ENCODE measurements at regions not wholly inside any gene's neighbourhood (a gene's known extent, or its start where the extent isn't known, plus 50 kb on each side); places are given as distances from the start of the nearest gene placed in this dataset.

DNA sequence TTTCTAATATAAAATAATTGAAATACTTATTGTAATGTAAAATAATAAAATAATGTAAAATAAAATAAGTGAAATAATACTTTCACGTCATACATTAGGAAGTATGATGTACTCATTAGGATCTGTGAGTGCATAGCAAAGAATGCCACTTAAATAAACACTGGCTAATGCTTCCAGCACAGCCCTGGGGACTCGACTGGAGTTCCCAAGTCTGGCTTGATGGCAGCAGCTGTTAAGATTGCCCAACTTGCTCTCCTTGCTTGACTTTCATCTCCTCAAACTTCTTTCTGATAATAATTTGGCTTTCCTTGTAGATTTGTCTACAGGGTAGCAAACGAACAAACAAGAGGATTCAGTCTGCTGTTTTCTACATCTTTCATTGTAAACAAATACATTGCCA lies 191.9 kb downstream of the COG6 start:
- ChIA-PET CTCF (no interaction called here), POLR2A (no interaction called here)
- Mint-ChIP-seq H3K4me3 (ENCODE audit: unreplicated experiment) (no peak overlapping the region), H3K4me1 (ENCODE audit: low read depth, unreplicated experiment) (no peaks in the 10 kb centered on the region), H3K9me3 (ENCODE audit: unreplicated experiment) (peaks cover 9% of the 10 kb centered on the region), H3K27ac (ENCODE audit: unreplicated experiment) (no peak overlapping the region), H3K27me3 (ENCODE audit: insufficient read depth, unreplicated experiment) (no peaks in the 10 kb centered on the region), H3K36me3 (ENCODE audit: insufficient read depth, unreplicated experiment) (no peaks in the 10 kb centered on the region)
- Histone ChIP-seq H3K4me3 (ENCODE audit: low read depth, low read length) (no peak overlapping the region), H3K4me1 (no peaks in the 10 kb centered on the region), H3K9me3 (no peaks in the 10 kb centered on the region), H3K36me3 (ENCODE audit: control insufficient read depth, insufficient read depth, low read length) (no peaks in the 10 kb centered on the region), H3K27me3 (replicated peaks; ENCODE audit: control insufficient read depth, insufficient read depth, low read length) (no peaks in the 10 kb centered on the region)
- TF ChIP-seq, protein P1, sequence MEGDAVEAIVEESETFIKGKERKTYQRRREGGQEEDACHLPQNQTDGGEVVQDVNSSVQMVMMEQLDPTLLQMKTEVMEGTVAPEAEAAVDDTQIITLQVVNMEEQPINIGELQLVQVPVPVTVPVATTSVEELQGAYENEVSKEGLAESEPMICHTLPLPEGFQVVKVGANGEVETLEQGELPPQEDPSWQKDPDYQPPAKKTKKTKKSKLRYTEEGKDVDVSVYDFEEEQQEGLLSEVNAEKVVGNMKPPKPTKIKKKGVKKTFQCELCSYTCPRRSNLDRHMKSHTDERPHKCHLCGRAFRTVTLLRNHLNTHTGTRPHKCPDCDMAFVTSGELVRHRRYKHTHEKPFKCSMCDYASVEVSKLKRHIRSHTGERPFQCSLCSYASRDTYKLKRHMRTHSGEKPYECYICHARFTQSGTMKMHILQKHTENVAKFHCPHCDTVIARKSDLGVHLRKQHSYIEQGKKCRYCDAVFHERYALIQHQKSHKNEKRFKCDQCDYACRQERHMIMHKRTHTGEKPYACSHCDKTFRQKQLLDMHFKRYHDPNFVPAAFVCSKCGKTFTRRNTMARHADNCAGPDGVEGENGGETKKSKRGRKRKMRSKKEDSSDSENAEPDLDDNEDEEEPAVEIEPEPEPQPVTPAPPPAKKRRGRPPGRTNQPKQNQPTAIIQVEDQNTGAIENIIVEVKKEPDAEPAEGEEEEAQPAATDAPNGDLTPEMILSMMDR (IDR thresholded peaks at IDR 0.05; ENCODE audit: insufficient read depth in 1 of 2, low read depth in 1 of 2, low read length in 1 of 2, severe bottlenecking in 1 of 2, unreplicated experiment in 1 of 2) = no peak
- no peak for DNase-seq
- intact Hi-C loops (cut with micrococcal nuclease; ENCODE audit: unreplicated experiment) = no loop called here
- no TSS peak for BruUV-seq (replicated peaks)

DNA sequence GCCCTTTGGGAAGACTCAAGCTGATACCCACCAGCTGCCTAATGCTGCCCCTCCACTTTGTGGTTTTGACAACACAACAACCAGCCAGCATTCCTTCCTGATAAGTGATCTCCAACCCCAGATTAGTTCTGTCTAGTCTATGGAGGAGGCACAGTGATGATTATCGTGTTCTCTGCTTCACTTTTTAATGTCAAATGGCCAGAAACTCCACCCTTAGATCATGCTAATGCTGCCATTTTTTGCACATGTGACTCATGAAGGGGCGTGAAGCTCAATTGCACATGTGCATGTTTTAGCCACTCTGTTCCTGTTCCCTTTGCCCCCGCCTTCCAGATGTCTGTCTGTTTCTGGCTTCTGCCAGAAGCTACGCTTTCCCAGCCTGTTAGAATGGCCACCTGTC lies 199.8 kb downstream of the COG6 start:
- H3K27me3 Mint-ChIP-seq (ENCODE audit: insufficient read depth, unreplicated experiment) = peaks cover 2% of the 10 kb centered on the region
- ChIA-PET POLR2A (no interaction called here), CTCF (no interaction called here)
- intact Hi-C loops (cut with micrococcal nuclease; ENCODE audit: unreplicated experiment) = no loop called here
- no peak for DNase-seq
- Histone ChIP-seq H3K9me3 (0 out of 2 replicates have a peak, but pooled peaks cover 3% of the 10 kb centered on the region), H3K27me3 (replicated peaks; ENCODE audit: control insufficient read depth, insufficient read depth, low read length) (no peaks in the 10 kb centered on the region; the same call in 1 of the 2 replicates), H3K4me3 (ENCODE audit: low read depth, low read length) (no peak overlapping the region), H3K36me3 (ENCODE audit: control insufficient read depth, insufficient read depth, low read length) (no peaks in the 10 kb centered on the region), H3K4me1 (peaks cover 4% of the 10 kb centered on the region; the same call in 1 of the 2 replicates)
- peaks cover 9% of the 10 kb centered on the region for H3K9me3 Mint-ChIP-seq (ENCODE audit: unreplicated experiment)
- TF ChIP-seq, protein P1 (IDR thresholded peaks at IDR 0.05; ENCODE audit: insufficient read depth in 1 of 2, low read depth in 1 of 2, low read length in 1 of 2, severe bottlenecking in 1 of 2, unreplicated experiment in 1 of 2) = no peak
- no peak overlapping the region for H3K4me3 Mint-ChIP-seq (ENCODE audit: unreplicated experiment)
- no peaks in the 10 kb centered on the region for H3K4me1 Mint-ChIP-seq (ENCODE audit: low read depth, unreplicated experiment)
- no TSS peak for BruUV-seq (replicated peaks)
- no peak overlapping the region for H3K27ac Mint-ChIP-seq (ENCODE audit: unreplicated experiment)
- H3K36me3 Mint-ChIP-seq (ENCODE audit: insufficient read depth, unreplicated experiment) = no peaks in the 10 kb centered on the region

DNA sequence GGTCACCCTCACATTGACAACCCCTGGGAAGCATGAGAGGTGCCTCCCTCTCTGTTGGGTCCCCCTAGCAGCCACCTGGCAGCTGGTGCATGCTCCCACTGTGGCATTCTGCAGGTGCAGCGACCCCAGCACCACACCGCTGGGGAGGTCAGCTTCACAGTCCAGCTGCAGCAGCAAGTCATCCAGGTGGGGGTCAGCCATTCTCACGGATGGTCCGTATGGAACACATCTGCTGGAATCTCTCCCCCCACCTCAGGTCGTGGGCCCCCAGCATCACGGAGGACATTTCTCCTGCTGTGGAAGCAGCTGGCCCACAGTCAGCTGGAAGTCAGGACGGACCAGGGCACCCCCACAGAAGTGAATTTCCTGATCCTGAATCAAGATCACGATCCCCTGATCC lies 201.3 kb downstream of the COG6 start:
- intact Hi-C loops (cut with micrococcal nuclease; ENCODE audit: unreplicated experiment) = no loop called here
- Histone ChIP-seq H3K27me3 (replicated peaks; ENCODE audit: control insufficient read depth, insufficient read depth, low read length) (no peaks in the 10 kb centered on the region; the same call in 1 of the 2 replicates), H3K4me3 (ENCODE audit: low read depth, low read length) (no peak overlapping the region), H3K36me3 (ENCODE audit: control insufficient read depth, insufficient read depth, low read length) (no peaks in the 10 kb centered on the region), H3K9me3 (0 out of 2 replicates have a peak, but pooled peaks cover 3% of the 10 kb centered on the region), H3K4me1 (peaks cover 4% of the 10 kb centered on the region; the same call in 1 of the 2 replicates)
- Mint-ChIP-seq H3K27ac (ENCODE audit: unreplicated experiment) (no peak overlapping the region), H3K4me1 (ENCODE audit: low read depth, unreplicated experiment) (no peaks in the 10 kb centered on the region), H3K36me3 (ENCODE audit: insufficient read depth, unreplicated experiment) (no peaks in the 10 kb centered on the region), H3K27me3 (ENCODE audit: insufficient read depth, unreplicated experiment) (peaks cover 6% of the 10 kb centered on the region), H3K4me3 (ENCODE audit: unreplicated experiment) (no peak overlapping the region), H3K9me3 (ENCODE audit: unreplicated experiment) (peaks cover 6% of the 10 kb centered on the region)
- no peak for DNase-seq
- TF ChIP-seq, protein P1 (IDR thresholded peaks at IDR 0.05; ENCODE audit: insufficient read depth in 1 of 2, low read depth in 1 of 2, low read length in 1 of 2, severe bottlenecking in 1 of 2, unreplicated experiment in 1 of 2) = no peak
- ChIA-PET POLR2A (no interaction called here), CTCF (no interaction called here)
- no TSS peak for BruUV-seq (replicated peaks)

Measured in Caco-2 (cell line).